Activated CD8-positive, alpha-beta T cell treated with anti-CD3 and anti-CD28 coated beads for 36 hours (primary cell): ENCODE measurements at regions not wholly inside any gene's neighbourhood (a gene's known extent, or its start where the extent isn't known, plus 50 kb on each side); places are given as distances from the start of the nearest gene placed in this dataset.

ENCODE experiments used
- ATAC-seq: fragments of 200-7000 bp; cut with Tn5 transposase; one replicate; pipeline ENCODE4 v1.10.0; 2021; ENCODE audit warnings: mild to moderate bottlenecking, moderate library complexity
- CTCF ChIA-PET: fragments of 350-600 bp; sonication (Branson Sonifier 250); formaldehyde crosslinking; loops from one replicate; lab custom pipeline; 2021; ENCODE audit warnings: antibody characterized with exemption; lab: Charles Lee
- POLR2A ChIA-PET: fragments of 350-600 bp; sonication (Branson Sonifier 250); formaldehyde crosslinking; loops from one replicate; lab custom pipeline; 2021; ENCODE audit warnings: antibody characterized with exemption; lab: Charles Lee
- DNase-seq: peaks from one replicate; pipeline ENCODE4 v3.0.0-alpha.2; 2020
- H3K27ac Mint-ChIP-seq: one replicate; pipeline ENCODE4 v1.8.0; 2021; ENCODE audit warnings: mild to moderate bottlenecking, mixed read lengths
- H3K27me3 Mint-ChIP-seq: one replicate; pipeline ENCODE4 v1.8.0; 2021; ENCODE audit warnings: mixed read lengths
- H3K36me3 Mint-ChIP-seq: one replicate; pipeline ENCODE4 v1.8.0; 2021; ENCODE audit warnings: low read depth, mixed read lengths
- H3K4me1 Mint-ChIP-seq: one replicate; pipeline ENCODE4 v1.8.0; 2021; ENCODE audit warnings: low read depth, mixed read lengths
- H3K4me3 Mint-ChIP-seq: one replicate; pipeline ENCODE4 v1.8.0; 2021; ENCODE audit warnings: mild to moderate bottlenecking, moderate library complexity, mixed read lengths
- H3K9me3 Mint-ChIP-seq: one replicate; pipeline ENCODE4 v1.8.0; 2021; ENCODE audit warnings: mixed read lengths
- CTCF ChIP-seq: fragments of 200-600 bp; IDR thresholded peaks from one replicate; pipeline ENCODE4 v1.8.0; 2022; ENCODE audit warnings: antibody characterized with exemption, mild to moderate bottlenecking
- intact Hi-C: fragments of 100-400 bp; cut with micrococcal nuclease; formaldehyde crosslinking; loops from one replicate; pipeline ENCODE4 v1.10.0; 2022

- H3K4me3 Mint-ChIP-seq, result no peak overlapping the region
- H3K36me3 Mint-ChIP-seq, result no peaks in the 10 kb centered on the region
- POLR2A ChIA-PET, result interaction anchor here (0.7 kb wide), 1 partner anchor 109 kb away, joined by 4 read pairs; no protein-coding TSS in a partner anchor
- peaks cover 3% of the 10 kb centered on the region for H3K27me3 Mint-ChIP-seq
- H3K27ac Mint-ChIP-seq, result no peak overlapping the region
- no peak for ATAC-seq
- intact Hi-C loops, result no loop called here
- TF ChIP-seq CTCF, result no peak
- H3K9me3 Mint-ChIP-seq, result no peaks in the 10 kb centered on the region
- no peaks in the 10 kb centered on the region for H3K4me1 Mint-ChIP-seq
- CTCF ChIA-PET, result interaction anchor here (1.4 kb wide), 1 partner anchor 13 kb away, joined by 3 read pairs; no protein-coding TSS in a partner anchor
- no peak for DNase-seq
Measured at GRCh38 chr4:107253579-107254068, 217.5 kb upstream of the DKK2 start.

- Mint-ChIP-seq H3K27me3 (peaks cover 3% of the 10 kb centered on the region), H3K27ac (no peak overlapping the region), H3K36me3 (no peaks in the 10 kb centered on the region), H3K4me1 (no peaks in the 10 kb centered on the region), H3K4me3 (no peak overlapping the region), H3K9me3 (no peaks in the 10 kb centered on the region)
- ATAC-seq (no peak), DNase-seq (no peak)
- ChIA-PET POLR2A (interaction anchor here (0.7 kb wide), 1 partner anchor 109 kb away, joined by 4 read pairs; no protein-coding TSS in a partner anchor), CTCF (interaction anchor here (1.4 kb wide), 1 partner anchor 13 kb away, joined by 3 read pairs; no protein-coding TSS in a partner anchor)
- no peak for TF ChIP-seq CTCF
- intact Hi-C loops, result no loop called here
Measured at GRCh38 chr4:107253090-107253489, 217.0 kb upstream of the DKK2 start.

GRCh38 chr4:107252571-107252970 is 216.5 kb upstream of the DKK2 start:
- intact Hi-C loops, result no loop called here
- H3K9me3 Mint-ChIP-seq, result no peaks in the 10 kb centered on the region
- ChIA-PET POLR2A (no interaction called here), CTCF (no interaction called here)
- peaks cover 3% of the 10 kb centered on the region for H3K27me3 Mint-ChIP-seq
- DNase-seq, result no peak
- no peaks in the 10 kb centered on the region for H3K4me1 Mint-ChIP-seq
- no peak for TF ChIP-seq CTCF
- H3K27ac Mint-ChIP-seq, result no peak overlapping the region
- no peak for ATAC-seq
- H3K4me3 Mint-ChIP-seq, result no peak overlapping the region
- H3K36me3 Mint-ChIP-seq, result no peaks in the 10 kb centered on the region

GRCh38 chr4:107248571-107248970 is 212.5 kb upstream of the DKK2 start:
- H3K27me3 Mint-ChIP-seq, result peaks cover 4% of the 10 kb centered on the region
- CTCF ChIA-PET, result no interaction called here
- ATAC-seq, result no peak
- intact Hi-C loops, result no loop called here
- no peaks in the 10 kb centered on the region for H3K9me3 Mint-ChIP-seq
- no peak for TF ChIP-seq CTCF
- no peaks in the 10 kb centered on the region for H3K36me3 Mint-ChIP-seq
- POLR2A ChIA-PET, result no interaction called here
- DNase-seq, result no peak
- no peak overlapping the region for H3K27ac Mint-ChIP-seq
- H3K4me1 Mint-ChIP-seq, result no peaks in the 10 kb centered on the region
- H3K4me3 Mint-ChIP-seq, result no peak overlapping the region

GRCh38 chr4:107247738-107248137 is 211.6 kb upstream of the DKK2 start:
- ChIA-PET POLR2A (no interaction called here), CTCF (no interaction called here)
- no peaks in the 10 kb centered on the region for H3K36me3 Mint-ChIP-seq
- no peaks in the 10 kb centered on the region for H3K4me1 Mint-ChIP-seq
- no peak overlapping the region for H3K4me3 Mint-ChIP-seq
- intact Hi-C loops, result no loop called here
- H3K27me3 Mint-ChIP-seq, result peaks cover 4% of the 10 kb centered on the region
- ATAC-seq (no peak), DNase-seq (no peak)
- no peak overlapping the region for H3K27ac Mint-ChIP-seq
- H3K9me3 Mint-ChIP-seq, result no peaks in the 10 kb centered on the region
- TF ChIP-seq CTCF, result no peak
